ENCODE measurements at regions not wholly inside any gene's neighbourhood (a gene's known extent, or its start where the extent isn't known, plus 50 kb on each side); places are given as distances from the start of the nearest gene placed in this dataset.

DNA sequence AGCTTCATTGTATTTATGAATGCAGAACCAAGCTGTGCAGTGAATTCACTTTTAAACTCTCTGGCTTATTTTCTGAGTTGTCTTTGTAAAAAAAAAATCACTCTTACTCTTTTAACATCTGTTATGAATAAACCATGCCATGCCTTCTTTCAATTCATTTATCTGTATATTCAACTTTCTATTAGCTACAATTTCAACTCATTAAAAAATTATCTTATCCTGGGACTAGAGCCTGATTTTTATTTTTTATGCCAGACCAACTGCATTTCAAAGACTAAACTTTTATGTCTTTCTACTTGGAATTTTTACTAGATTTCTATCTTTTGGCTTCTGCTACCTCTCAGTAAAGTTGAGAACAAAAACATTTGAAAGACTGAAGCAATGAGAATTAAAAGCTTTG is 342.7 kb downstream of the DEPDC1B start:
- no peak overlapping the region for H3K4me3 Mint-ChIP-seq
- H3K4me1 Mint-ChIP-seq = no peaks in the 10 kb centered on the region

DNA sequence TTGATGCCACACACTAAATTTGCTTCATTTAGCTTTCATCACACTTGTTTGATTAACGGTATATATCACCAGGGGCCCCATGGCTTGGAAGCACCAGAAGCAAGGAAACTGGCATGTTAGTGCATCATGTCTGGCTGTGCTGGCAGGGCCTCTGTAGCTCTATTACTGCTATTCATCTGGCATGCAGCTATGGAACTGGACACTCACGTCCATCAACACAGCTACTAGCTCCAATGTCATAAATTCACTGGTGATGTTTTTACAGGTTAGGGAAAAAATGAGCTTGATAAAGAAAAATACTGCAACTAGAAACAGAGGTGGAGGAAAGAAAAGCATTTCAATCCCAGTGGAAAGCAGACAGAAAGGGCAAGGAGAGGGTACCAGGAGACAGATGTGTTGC is 343.2 kb downstream of the DEPDC1B start:
- H3K4me3 Mint-ChIP-seq = no peak overlapping the region
- WGBS (ENCODE audit: insufficient coverage) = 100% methylated on average over 1 of the region's 2 CpGs
- Histone ChIP-seq H3K27ac (ENCODE audit: low read length in 2 of 2) (no peak overlapping the region), H2AFZ (ENCODE audit: insufficient read depth, low read depth, low read length, poor library complexity, severe bottlenecking) (no peak overlapping the region), H3K4me2 (replicated peaks; ENCODE audit: low read depth, low read length, poor library complexity, severe bottlenecking) (no peak overlapping the region), H3K79me2 (ENCODE audit: control insufficient read depth, insufficient read depth, low read length) (no peaks in the 10 kb centered on the region), H3K9me3 (ENCODE audit: control extremely low read depth in 1 of 3, control insufficient read depth in 2 of 3, insufficient read depth in 1 of 3, low read length in 2 of 3) (no peaks in the 10 kb centered on the region), H4K20me1 (ENCODE audit: control insufficient read depth, insufficient read depth, low read length, poor library complexity, severe bottlenecking) (no peaks in the 10 kb centered on the region), H3K27me3 (replicated peaks in 1 of 4; ENCODE audit: control extremely low read depth in 1 of 4, control insufficient read depth in 3 of 4, insufficient read depth in 4 of 4, low read length in 3 of 4) (no peaks in the 10 kb centered on the region), H3K9ac (ENCODE audit: low read length) (no peak overlapping the region), H3K4me3 (ENCODE audit: control extremely low read depth in 1 of 5, extremely low read depth in 1 of 5, insufficient read depth in 1 of 5, low read depth in 2 of 5, low read length in 4 of 5) (no peak overlapping the region), H3K36me3 (replicated peaks in 1 of 2; ENCODE audit: control extremely low read depth in 1 of 2, control insufficient read depth in 1 of 2, extremely low read depth in 1 of 2, insufficient read depth in 2 of 2, low read length in 1 of 2) (no peaks in the 10 kb centered on the region), H3K4me1 (ENCODE audit: control insufficient read depth in 2 of 2, insufficient read depth in 2 of 2, low read length in 2 of 2) (no peaks in the 10 kb centered on the region)
- DNase-seq = no peak
- no peaks in the 10 kb centered on the region for H3K27me3 Mint-ChIP-seq
- H3K9me3 Mint-ChIP-seq (ENCODE audit: insufficient read depth) = no peaks in the 10 kb centered on the region
- intact Hi-C loops (cut with micrococcal nuclease) = no loop called here
- POLR2A ChIA-PET = interaction anchor here (0.6 kb wide), 1 partner anchor 1096 kb away, joined by 3 read pairs; no protein-coding TSS in a partner anchor
- H3K27ac Mint-ChIP-seq = no peak overlapping the region
- CTCF ChIA-PET = no interaction called here
- H3K4me1 Mint-ChIP-seq = no peaks in the 10 kb centered on the region
- ATAC-seq (ENCODE audit: low read depth) = no peak
- no peak for TF ChIP-seq CTCF (IDR thresholded peaks at IDR 0.05)
- no peak for TF ChIP-seq EZH2 (IDR thresholded peaks at IDR 0.05; ENCODE audit: borderline replicate concordance, insufficient read depth, low read depth, low read length, poor library complexity, severe bottlenecking)

More for the DNA sequence above, 342.7 kb downstream of the DEPDC1B start:
- CTCF ChIA-PET = no interaction called here
- no peaks in the 10 kb centered on the region for H4K20me1 ChIP-seq (ENCODE audit: control insufficient read depth, insufficient read depth, low read length, poor library complexity, severe bottlenecking)
- H3K9ac ChIP-seq (ENCODE audit: low read length) = no peak overlapping the region
- no peaks in the 10 kb centered on the region for H3K9me3 ChIP-seq (ENCODE audit: control extremely low read depth in 1 of 3, control insufficient read depth in 2 of 3, insufficient read depth in 1 of 3, low read length in 2 of 3)
- Mint-ChIP-seq H3K27ac (no peak overlapping the region), H3K9me3 (ENCODE audit: insufficient read depth) (no peaks in the 10 kb centered on the region), H3K27me3 (no peaks in the 10 kb centered on the region)
- ATAC-seq (ENCODE audit: low read depth) (no peak), DNase-seq (no peak)
- no peak overlapping the region for H3K27ac ChIP-seq (ENCODE audit: low read length in 2 of 2)
- H3K4me1 ChIP-seq (ENCODE audit: control insufficient read depth in 2 of 2, insufficient read depth in 2 of 2, low read length in 2 of 2) = no peaks in the 10 kb centered on the region
- H3K27me3 ChIP-seq (replicated peaks in 1 of 4; ENCODE audit: control extremely low read depth in 1 of 4, control insufficient read depth in 3 of 4, insufficient read depth in 4 of 4, low read length in 3 of 4) = no peaks in the 10 kb centered on the region
- no peaks in the 10 kb centered on the region for H3K79me2 ChIP-seq (ENCODE audit: control insufficient read depth, insufficient read depth, low read length)
- no peaks in the 10 kb centered on the region for H3K36me3 ChIP-seq (replicated peaks in 1 of 2; ENCODE audit: control extremely low read depth in 1 of 2, control insufficient read depth in 1 of 2, extremely low read depth in 1 of 2, insufficient read depth in 2 of 2, low read length in 1 of 2)
- no peak overlapping the region for H3K4me2 ChIP-seq (replicated peaks; ENCODE audit: low read depth, low read length, poor library complexity, severe bottlenecking)
- intact Hi-C loops (cut with micrococcal nuclease) = no loop called here
- POLR2A ChIA-PET = no interaction called here
- no peak overlapping the region for H3K4me3 ChIP-seq (ENCODE audit: control extremely low read depth in 1 of 5, extremely low read depth in 1 of 5, insufficient read depth in 1 of 5, low read depth in 2 of 5, low read length in 4 of 5)
- no peak overlapping the region for H2AFZ ChIP-seq (ENCODE audit: insufficient read depth, low read depth, low read length, poor library complexity, severe bottlenecking)
- TF ChIP-seq CTCF (IDR thresholded peaks at IDR 0.05) = no peak
- TF ChIP-seq EZH2 (IDR thresholded peaks at IDR 0.05; ENCODE audit: borderline replicate concordance, insufficient read depth, low read depth, low read length, poor library complexity, severe bottlenecking) = no peak
